GM10266 (cell line): ENCODE measurements at regions not wholly inside any gene's neighbourhood (a gene's known extent, or its start where the extent isn't known, plus 50 kb on each side); places are given as distances from the start of the nearest gene placed in this dataset.
"Not testable (repeated sequence)": the region's sequence is repeated elsewhere in the genome, so short reads cannot be mapped to it uniquely, and the experiment has no call there.

ENCODE experiments used
- DNase-seq: peaks from one replicate; pipeline ENCODE4 v3.0.0; 2012; ENCODE audit errors: extremely low spot score
- CTCF ChIP-seq: IDR thresholded peaks from 2 replicates; pipeline ENCODE4 v1.5.1; 2012; ENCODE audit warnings: mild to moderate bottlenecking, low read depth; ENCODE audit not compliant: control insufficient read depth, insufficient read depth; ENCODE audit errors: missing control alignments

DNA sequence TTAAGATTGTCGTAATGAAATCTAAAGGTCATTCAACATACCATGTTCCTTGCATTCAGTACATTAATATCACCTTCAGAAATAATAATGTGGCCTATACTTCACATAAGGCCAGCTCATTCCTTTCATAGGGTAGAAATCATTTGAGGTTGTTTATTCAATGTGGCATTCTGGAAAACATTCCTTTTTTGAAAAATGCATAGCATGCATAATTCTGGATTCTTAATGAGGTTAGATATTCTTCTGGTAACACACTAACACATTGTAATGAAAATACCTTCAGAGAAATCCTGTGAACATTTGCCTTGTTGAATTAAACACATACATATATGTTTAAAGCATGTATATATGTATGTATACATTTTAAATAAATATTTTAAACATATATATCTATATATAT is 204.6 kb upstream of the KCNH7 start:
- DNase-seq: no peak
- TF ChIP-seq CTCF: no peak

- no peak for TF ChIP-seq CTCF
Measured at GRCh38 chr2:163039266-163039665, 200.7 kb upstream of the KCNH7 start.

GRCh38 chr2:163028807-163029206 is 190.2 kb upstream of the KCNH7 start:
- no peak for TF ChIP-seq CTCF
- no peak for DNase-seq

More at GRCh38 chr2:163039266-163039665, 200.7 kb upstream of the KCNH7 start:
- no peak for DNase-seq

DNA sequence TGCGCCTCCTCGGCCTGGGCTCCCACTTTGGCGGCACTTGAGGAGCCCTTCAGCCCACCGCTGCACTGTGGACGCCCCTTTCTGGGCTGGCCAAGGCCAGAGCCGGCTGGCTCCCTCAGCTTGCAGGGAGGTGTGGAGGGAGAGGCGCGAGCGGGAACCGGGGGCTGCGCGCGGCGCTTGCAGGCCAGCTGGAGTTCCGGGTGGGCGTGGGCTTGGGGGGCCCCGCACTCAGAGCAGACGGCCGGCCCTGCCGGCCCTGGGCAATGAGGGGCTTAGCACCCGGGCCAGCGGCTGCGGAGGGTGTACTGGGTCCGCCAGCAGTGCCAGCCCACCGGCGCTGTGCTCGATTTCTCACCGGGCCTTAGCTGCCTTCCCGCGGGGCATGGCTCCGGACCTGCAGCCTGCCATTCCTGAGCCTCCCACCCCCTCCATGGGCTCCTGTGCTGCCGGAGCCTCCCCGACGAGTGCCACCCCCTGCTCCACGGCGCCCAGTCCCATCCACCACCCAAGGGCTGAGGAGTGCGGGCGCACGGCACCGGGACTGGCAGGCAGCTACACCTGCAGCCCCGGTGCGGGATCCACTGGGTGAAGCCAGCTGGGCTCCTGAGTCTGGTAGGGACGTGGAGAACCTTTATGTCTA is 187.7 kb upstream of the KCNH7 start:
- DNase-seq: not testable (repeated sequence)

- not testable (repeated sequence) for DNase-seq
Measured at GRCh38 chr2:163016882-163017281, 178.3 kb upstream of the KCNH7 start.

GRCh38 chr2:163011000-163011399 is 172.4 kb upstream of the KCNH7 start:
- no peak for DNase-seq
- TF ChIP-seq CTCF: no peak

GRCh38 chr2:163008642-163009041 is 170.1 kb upstream of the KCNH7 start:
- no peak for TF ChIP-seq CTCF
- no peak for DNase-seq

GRCh38 chr2:162994718-162995117 is 156.2 kb upstream of the KCNH7 start:
- no peak for TF ChIP-seq CTCF
- no peak for DNase-seq
